Tibial nerve (tissue), 4 donors: ENCODE measurements at regions not wholly inside any gene's neighbourhood (a gene's known extent, or its start where the extent isn't known, plus 50 kb on each side); places are given as distances from the start of the nearest gene placed in this dataset.

Source experiments
- DNase-seq, 2 donors: peaks; one replicate each; pipeline ENCODE4 v3.0.0-alpha.2; 2019; ENCODE audit warnings: low spot score in 2 of 2
- H3K27ac ChIP-seq, 4 donors: fragments of 200-600 bp; sonication (generic) in 3 of 4; one replicate each; pipeline ENCODE4 v1.5.1; 2017 to 2019; ENCODE audit warnings: mild to moderate bottlenecking in 1 of 4
- H3K27me3 ChIP-seq, 2 donors: fragments of 200-600 bp; sonication (generic) in 1 of 2; one replicate each; pipeline versions ENCODE4 v1.5.1 to v1.6.0; 2017 to 2019
- H3K36me3 ChIP-seq, 3 donors: fragments of 200-600 bp; sonication (generic); one replicate each; pipeline ENCODE4 v1.5.1; 2018 to 2019
- H3K4me1 ChIP-seq, 4 donors: fragments of 200-600 bp; sonication (generic) in 3 of 4; one replicate each; pipeline ENCODE4 v1.5.1; 2017 to 2019
- H3K4me3 ChIP-seq, 4 donors: fragments of 200-600 bp; sonication (generic) in 3 of 4; one replicate each; pipeline ENCODE4 v1.5.1; 2017 to 2019; ENCODE audit warnings: mild to moderate bottlenecking in 1 of 4, moderate library complexity in 1 of 4
- H3K9me3 ChIP-seq, 4 donors: fragments of 200-600 bp; sonication (generic) in 3 of 4; one replicate each; pipeline ENCODE4 v1.5.1; 2017 to 2019
- EP300 ChIP-seq, 2 donors: sonication (generic); formaldehyde crosslinking; IDR thresholded peaks; one replicate each; pipeline ENCODE4 v1.6.1; 2017; ENCODE audit warnings: antibody characterized with exemption in 2 of 2, mild to moderate bottlenecking in 1 of 2
- POLR2A ChIP-seq, 2 donors: fragments of 450-650 bp; IDR thresholded peaks; one replicate each; pipeline ENCODE4 v1.6.1; 2017; ENCODE audit warnings: antibody characterized with exemption in 2 of 2, mild to moderate bottlenecking in 2 of 2, moderate library complexity in 2 of 2
- WGBS, 2 donors: methylation state at CpG; one replicate each; pipeline ENCODE4 v1.1.5; 2018; 5-methylcytosine and 5-hydroxymethylcytosine counted together
- TF ChIP-seq, protein P1 (sequence below), 5 experiments: fragments of 200-600 bp in 3 of 5; fragments of 450-650 bp in 2 of 5; sonication (generic) in 3 of 5; IDR thresholded peaks; one replicate each; pipeline ENCODE4 v1.5.1; 2016 to 2019; ENCODE audit warnings: antibody characterized with exemption in 5 of 5, mild to moderate bottlenecking in 3 of 5, moderate library complexity in 2 of 5

DNA sequence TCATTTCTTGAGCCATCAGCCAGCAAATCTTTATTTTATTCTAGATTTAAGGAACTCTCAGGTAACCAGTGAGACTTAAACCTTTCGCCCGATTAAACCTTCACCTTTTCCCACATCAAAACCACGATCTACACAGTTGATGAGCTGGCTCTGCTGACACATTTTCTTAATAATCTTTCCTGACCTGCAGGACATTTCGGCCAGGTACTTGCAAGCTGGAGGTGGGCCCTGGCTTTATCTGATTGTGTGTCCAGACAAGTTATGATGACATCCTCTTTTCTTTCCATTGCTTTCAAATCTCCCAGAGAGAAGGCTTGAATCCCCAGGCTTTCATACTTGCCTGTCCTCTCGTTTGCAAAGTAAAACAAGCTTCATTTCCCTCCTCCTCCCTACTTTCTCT, 144.2 kb downstream of the EFNB2 start:
- Histone ChIP-seq H3K27me3 (no peaks in the 10 kb centered on the region), H3K9me3 (no peaks in the 10 kb centered on the region), H3K4me3 (no peak overlapping the region), H3K4me1 (no peaks in the 10 kb centered on the region), H3K27ac (no peak overlapping the region), H3K36me3 (no peaks in the 10 kb centered on the region)
- DNase-seq: no peak
- 86 to 93% methylated on average over 5 of the region's 5 CpGs for WGBS, 2 donors
- no peak for TF ChIP-seq EP300 (IDR thresholded peaks at IDR 0.05)
- TF ChIP-seq, protein P1, sequence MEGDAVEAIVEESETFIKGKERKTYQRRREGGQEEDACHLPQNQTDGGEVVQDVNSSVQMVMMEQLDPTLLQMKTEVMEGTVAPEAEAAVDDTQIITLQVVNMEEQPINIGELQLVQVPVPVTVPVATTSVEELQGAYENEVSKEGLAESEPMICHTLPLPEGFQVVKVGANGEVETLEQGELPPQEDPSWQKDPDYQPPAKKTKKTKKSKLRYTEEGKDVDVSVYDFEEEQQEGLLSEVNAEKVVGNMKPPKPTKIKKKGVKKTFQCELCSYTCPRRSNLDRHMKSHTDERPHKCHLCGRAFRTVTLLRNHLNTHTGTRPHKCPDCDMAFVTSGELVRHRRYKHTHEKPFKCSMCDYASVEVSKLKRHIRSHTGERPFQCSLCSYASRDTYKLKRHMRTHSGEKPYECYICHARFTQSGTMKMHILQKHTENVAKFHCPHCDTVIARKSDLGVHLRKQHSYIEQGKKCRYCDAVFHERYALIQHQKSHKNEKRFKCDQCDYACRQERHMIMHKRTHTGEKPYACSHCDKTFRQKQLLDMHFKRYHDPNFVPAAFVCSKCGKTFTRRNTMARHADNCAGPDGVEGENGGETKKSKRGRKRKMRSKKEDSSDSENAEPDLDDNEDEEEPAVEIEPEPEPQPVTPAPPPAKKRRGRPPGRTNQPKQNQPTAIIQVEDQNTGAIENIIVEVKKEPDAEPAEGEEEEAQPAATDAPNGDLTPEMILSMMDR (IDR thresholded peaks at IDR 0.05): no peak
- no peak for TF ChIP-seq POLR2A (IDR thresholded peaks at IDR 0.05)

DNA sequence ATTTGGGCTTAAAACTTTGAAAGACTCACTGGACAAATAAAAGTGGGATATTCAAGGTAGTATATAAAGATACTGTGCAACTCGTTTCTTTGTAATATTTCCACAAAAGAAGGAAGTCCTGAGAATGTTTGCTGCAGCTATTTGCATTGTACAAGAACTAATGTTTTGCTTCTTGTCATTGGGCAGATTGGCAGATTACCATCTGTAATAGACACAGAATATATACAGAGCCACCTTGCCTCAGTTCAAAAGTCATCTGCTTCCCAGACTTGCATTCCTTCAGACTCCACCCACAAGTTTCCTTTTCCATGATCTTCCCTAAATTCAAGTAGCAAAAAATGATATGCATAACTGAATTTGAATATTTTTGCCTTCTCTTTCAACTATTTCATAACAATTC, 145.1 kb downstream of the EFNB2 start:
- TF ChIP-seq EP300 (IDR thresholded peaks at IDR 0.05) (no peak), POLR2A (IDR thresholded peaks at IDR 0.05) (no peak)
- TF ChIP-seq, protein P1 (IDR thresholded peaks at IDR 0.05): no peak
- WGBS, 2 donors: 56 to 67% methylated on average over 1 of the region's 1 CpG
- Histone ChIP-seq H3K27me3 (no peaks in the 10 kb centered on the region), H3K9me3 (no peaks in the 10 kb centered on the region), H3K4me3 (no peak overlapping the region), H3K36me3 (no peaks in the 10 kb centered on the region), H3K27ac (no peak overlapping the region), H3K4me1 (peaks cover 0 to 7% (median 0%) of the 10 kb centered on the region in 4 donors)
- DNase-seq: no peak

DNA sequence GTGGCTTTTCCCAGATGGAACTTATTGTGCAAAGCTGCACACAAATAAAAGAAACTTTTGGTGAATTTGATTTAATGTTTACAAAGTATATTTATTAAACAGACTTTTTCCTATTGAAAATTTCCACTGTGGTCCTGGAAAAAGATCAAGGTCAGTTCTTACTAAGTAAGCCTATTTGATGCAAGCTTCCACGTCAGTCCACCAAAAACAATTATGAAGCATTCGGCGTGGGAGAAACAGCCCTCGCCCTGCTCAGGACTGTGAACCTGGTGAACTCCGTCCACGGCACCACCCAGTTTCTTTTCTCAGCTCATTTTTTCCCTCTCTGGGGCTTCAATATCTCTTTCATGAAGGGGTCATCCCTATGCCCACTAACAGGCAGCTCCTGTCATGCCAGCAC, 149.8 kb downstream of the EFNB2 start:
- 35 to 48% methylated on average over 6 of the region's 6 CpGs for WGBS, 2 donors
- Histone ChIP-seq H3K36me3 (no peaks in the 10 kb centered on the region), H3K4me3 (no peak overlapping the region), H3K9me3 (no peaks in the 10 kb centered on the region), H3K27me3 (no peaks in the 10 kb centered on the region), H3K27ac (peak overlapping the region in 1 of 4 donors; percentile 35), H3K4me1 (peaks cover 0 to 10% (median 0%) of the 10 kb centered on the region in 4 donors)
- DNase-seq: no peak
- TF ChIP-seq EP300 (IDR thresholded peaks at IDR 0.05): no peak
- TF ChIP-seq POLR2A (IDR thresholded peaks at IDR 0.05): no peak
- TF ChIP-seq, protein P1 (IDR thresholded peaks at IDR 0.05): no peak

DNA sequence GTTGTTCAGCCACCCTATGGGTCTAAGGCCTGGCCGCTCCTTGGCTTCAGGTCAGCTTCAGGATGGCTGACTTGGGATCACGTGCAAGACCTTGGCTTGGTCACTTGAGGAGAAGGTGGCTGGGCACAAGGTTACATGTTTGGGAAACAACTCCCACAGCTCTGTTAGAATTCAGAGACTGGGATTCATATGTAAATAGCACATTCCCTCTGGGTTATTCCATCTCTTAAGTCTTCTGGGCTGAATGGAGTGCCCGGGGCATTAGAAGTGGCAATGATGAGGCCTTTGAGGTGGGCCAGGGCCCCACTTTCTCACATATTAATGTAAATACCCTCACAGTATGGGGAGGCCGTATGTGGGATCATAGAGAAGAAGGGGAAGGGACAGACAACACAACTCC, 150.9 kb downstream of the EFNB2 start:
- no peak for TF ChIP-seq EP300 (IDR thresholded peaks at IDR 0.05)
- TF ChIP-seq, protein P1 (IDR thresholded peaks at IDR 0.05): no peak
- no peak for TF ChIP-seq POLR2A (IDR thresholded peaks at IDR 0.05)
- no peaks in the 10 kb centered on the region for H3K36me3 ChIP-seq
- no peak for DNase-seq
- no peaks in the 10 kb centered on the region for H3K27me3 ChIP-seq
- H3K9me3 ChIP-seq: no peaks in the 10 kb centered on the region
- H3K4me3 ChIP-seq: no peak overlapping the region
- H3K27ac ChIP-seq: peak overlapping the region in 1 of 4 donors; percentile 35
- H3K4me1 ChIP-seq: peaks cover 0 to 10% (median 0%) of the 10 kb centered on the region in 4 donors
- 72 to 97% methylated on average over 2 to 3 of the region's 4 CpGs for WGBS, 2 donors

DNA sequence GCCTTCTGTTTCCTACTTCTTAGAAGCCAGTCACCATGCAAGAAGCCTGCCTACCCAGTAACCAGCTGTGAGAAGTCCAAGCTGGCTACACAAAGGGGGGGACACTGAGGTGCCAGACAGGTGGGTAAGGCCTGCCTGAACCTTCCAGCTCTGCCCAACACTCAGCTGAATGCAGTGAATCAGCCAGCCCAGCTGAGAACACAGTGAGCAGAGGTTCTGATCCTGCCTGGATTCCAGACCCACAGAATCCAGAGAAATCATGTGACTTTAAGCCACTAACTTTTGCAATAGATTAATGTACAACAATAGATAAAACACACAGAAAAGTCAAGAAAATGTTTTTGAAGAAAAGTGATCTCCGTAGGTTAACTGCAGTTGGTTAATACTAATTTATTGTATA, 151.7 kb downstream of the EFNB2 start:
- Histone ChIP-seq H3K4me1 (peaks cover 0 to 10% (median 0%) of the 10 kb centered on the region in 4 donors), H3K9me3 (no peaks in the 10 kb centered on the region), H3K36me3 (no peaks in the 10 kb centered on the region), H3K27me3 (no peaks in the 10 kb centered on the region), H3K4me3 (no peak overlapping the region), H3K27ac (no peak overlapping the region)
- TF ChIP-seq, protein P1 (IDR thresholded peaks at IDR 0.05): no peak
- TF ChIP-seq POLR2A (IDR thresholded peaks at IDR 0.05): no peak
- TF ChIP-seq EP300 (IDR thresholded peaks at IDR 0.05): no peak
- DNase-seq: no peak
- WGBS, 2 donors: 94 to 98% methylated on average over 1 of the region's 1 CpG
